DND-41 (cell line): ENCODE measurements at regions not wholly inside any gene's neighbourhood (a gene's known extent, or its start where the extent isn't known, plus 50 kb on each side); places are given as distances from the start of the nearest gene placed in this dataset.

Source experiments
- ATAC-seq: fragments of 200-7000 bp; cut with Tn5 transposase; 3 replicates; pipeline ENCODE4 v1.9.1; 2021; ENCODE audit warnings: low read depth; ENCODE audit not compliant: insufficient read depth
- DNase-seq: peaks from one replicate; pipeline ENCODE4 v3.0.0-alpha.2; 2020
- H2AFZ ChIP-seq: 2 replicates; pipeline ENCODE4 v1.6.0; 2012; ENCODE audit warnings: low read depth, low read length
- H3K27ac ChIP-seq: 2 replicates; pipeline ENCODE4 v1.5.1; 2012; ENCODE audit warnings: low read length, inconsistent platforms
- H3K27me3 ChIP-seq: fragments of 200-600 bp; sonication (generic); 2 replicates; pipeline ENCODE4 v1.6.0; 2012; ENCODE audit warnings: low read length, mild to moderate bottlenecking, inconsistent platforms; ENCODE audit not compliant: insufficient read depth, poor library complexity
- H3K36me3 ChIP-seq: 2 replicates; pipeline ENCODE4 v1.5.1; 2012; ENCODE audit warnings: low read length, inconsistent platforms; ENCODE audit not compliant: insufficient read depth
- H3K4me1 ChIP-seq: 2 replicates; pipeline ENCODE4 v1.5.1; 2012; ENCODE audit warnings: mild to moderate bottlenecking, low read length; ENCODE audit not compliant: insufficient read depth
- H3K4me2 ChIP-seq: 2 replicates; pipeline ENCODE4 v1.6.0; 2012; ENCODE audit warnings: mild to moderate bottlenecking, moderate library complexity, low read length, inconsistent platforms; ENCODE audit not compliant: insufficient read depth
- H3K4me3 ChIP-seq, 2 experiments: fragments of 200-600 bp in 1 of 2; shearing (Covaris generic) in 1 of 2; 2 replicates each; pipeline ENCODE4 v1.5.1; 2012 to 2016; ENCODE audit warnings: inconsistent platforms in 2 of 2, low read length in 2 of 2, mild to moderate bottlenecking in 2 of 2, low read depth in 1 of 2, moderate library complexity in 1 of 2
- H3K79me2 ChIP-seq: 2 replicates; pipeline ENCODE4 v1.6.0; 2012; ENCODE audit warnings: low read length, inconsistent platforms; ENCODE audit not compliant: insufficient read depth
- H3K9ac ChIP-seq: 2 replicates; pipeline ENCODE4 v1.6.0; 2012; ENCODE audit warnings: low read depth, mild to moderate bottlenecking, inconsistent platforms, low read length, moderate library complexity
- H3K9me3 ChIP-seq: 2 replicates; pipeline ENCODE4 v1.5.1; 2012; ENCODE audit warnings: low read length, moderate library complexity, mild to moderate bottlenecking, inconsistent platforms; ENCODE audit not compliant: insufficient read depth, severe bottlenecking
- H4K20me1 ChIP-seq: 2 replicates; pipeline ENCODE4 v1.6.0; 2012; ENCODE audit warnings: low read length; ENCODE audit not compliant: insufficient read depth
- CTCF ChIP-seq: IDR thresholded peaks from 2 replicates; pipeline ENCODE4 v1.5.1; 2012; ENCODE audit warnings: borderline replicate concordance, low read length, moderate library complexity, mild to moderate bottlenecking; ENCODE audit not compliant: poor library complexity, severe bottlenecking; ENCODE audit errors: extremely low read depth
- EZH2 ChIP-seq: IDR thresholded peaks from 3 replicates; pipeline ENCODE4 v1.6.1; 2012; ENCODE audit warnings: borderline replicate concordance, low read depth, mild to moderate bottlenecking, moderate library complexity, low read length, inconsistent platforms; ENCODE audit not compliant: severe bottlenecking

- DNase-seq, result no peak
- ATAC-seq, result no peak
- H2AFZ ChIP-seq, result no peak overlapping the region
These were observed 60.9 kb upstream of the CCBE1 start for GRCh38 chr18:59758106-59758505.

GRCh38 chr18:59752666-59753065, 55.4 kb upstream of the CCBE1 start:
- no peak for ATAC-seq
- no peaks in the 10 kb centered on the region for H3K27me3 ChIP-seq

More at GRCh38 chr18:59758106-59758505, 60.9 kb upstream of the CCBE1 start:
- H3K27ac ChIP-seq, result no peak overlapping the region
- H3K9me3 ChIP-seq, result no peaks in the 10 kb centered on the region
- no peaks in the 10 kb centered on the region for H3K79me2 ChIP-seq
- H4K20me1 ChIP-seq, result no peaks in the 10 kb centered on the region
- no peaks in the 10 kb centered on the region for H3K27me3 ChIP-seq
- TF ChIP-seq EZH2 (no peak), CTCF (no peak)
- H3K36me3 ChIP-seq, result no peaks in the 10 kb centered on the region
- H3K4me1 ChIP-seq, result peaks cover 16% of the 10 kb centered on the region
- no peak overlapping the region for H3K9ac ChIP-seq
- H3K4me2 ChIP-seq, result no peak overlapping the region
- no peak overlapping the region for H3K4me3 ChIP-seq

GRCh38 chr18:59751186-59751585, 54.0 kb upstream of the CCBE1 start:
- no peak for ATAC-seq
- no peak overlapping the region for H3K4me2 ChIP-seq

More at GRCh38 chr18:59752666-59753065, 55.4 kb upstream of the CCBE1 start:
- H3K4me3 ChIP-seq, result no peak overlapping the region
- no peaks in the 10 kb centered on the region for H3K9me3 ChIP-seq
- DNase-seq, result no peak
- H3K4me2 ChIP-seq, result no peak overlapping the region
- H3K27ac ChIP-seq, result no peak overlapping the region
- no peaks in the 10 kb centered on the region for H3K79me2 ChIP-seq
- no peaks in the 10 kb centered on the region for H4K20me1 ChIP-seq
- no peak overlapping the region for H2AFZ ChIP-seq
- H3K9ac ChIP-seq, result no peak overlapping the region
- TF ChIP-seq CTCF (no peak), EZH2 (no peak)
- H3K36me3 ChIP-seq, result no peaks in the 10 kb centered on the region
- no peaks in the 10 kb centered on the region; the same call in 1 of the 2 replicates for H3K4me1 ChIP-seq

More at GRCh38 chr18:59751186-59751585, 54.0 kb upstream of the CCBE1 start:
- no peaks in the 10 kb centered on the region for H4K20me1 ChIP-seq
- no peak overlapping the region for H2AFZ ChIP-seq
- no peaks in the 10 kb centered on the region for H3K4me1 ChIP-seq
- H3K27me3 ChIP-seq, result no peaks in the 10 kb centered on the region
- no peak for DNase-seq
- H3K27ac ChIP-seq, result no peak overlapping the region
- no peak overlapping the region for H3K9ac ChIP-seq
- no peak for TF ChIP-seq CTCF
- no peak for TF ChIP-seq EZH2
- H3K9me3 ChIP-seq, result no peaks in the 10 kb centered on the region
- no peaks in the 10 kb centered on the region for H3K36me3 ChIP-seq
- H3K79me2 ChIP-seq, result no peaks in the 10 kb centered on the region
- H3K4me3 ChIP-seq, result no peak overlapping the region
